HEK293 (cell line): ENCODE measurements at regions not wholly inside any gene's neighbourhood (a gene's known extent, or its start where the extent isn't known, plus 50 kb on each side); places are given as distances from the start of the nearest gene placed in this dataset.

Source experiments
- CTCF ChIA-PET: fragments of 350-600 bp; formaldehyde crosslinking; extraction: SDS; loops from one replicate; lab custom pipeline; 2021; ENCODE audit warnings: antibody characterized with exemption; lab: Yijun Ruan, JAX
- POLR2A ChIA-PET: fragments of 300-600 bp; formaldehyde crosslinking; extraction: SDS; loops from one replicate; lab custom pipeline; 2020; ENCODE audit warnings: antibody characterized with exemption, inconsistent platforms; lab: Yijun Ruan, JAX
- H3K27ac ChIP-seq: fragments of 200-500 bp; sonication (Bioruptor generic); 2 replicates; pipeline ENCODE4 v1.5.1; 2014; ENCODE audit warnings: low read depth, low read length, control low read depth, inconsistent platforms; ENCODE audit errors: extremely low read depth
- H3K36me3 ChIP-seq, 2 experiments: fragments of 200-500 bp in 1 of 2; sonication (Bioruptor generic) in 1 of 2; 1 replicate in 1 of 2; 2 replicates in 1 of 2; pipeline ENCODE4 v1.5.1; 2014 to 2017; ENCODE audit warnings: inconsistent platforms in 2 of 2, low read length in 2 of 2; ENCODE audit not compliant: control insufficient read depth in 2 of 2, insufficient read depth in 1 of 2
- H3K4me1 ChIP-seq: fragments of 200-500 bp; sonication (Bioruptor generic); 2 replicates; pipeline ENCODE4 v1.5.1; 2014; ENCODE audit warnings: mild to moderate bottlenecking, low read length, inconsistent platforms; ENCODE audit not compliant: control insufficient read depth, insufficient read depth
- H3K4me3 ChIP-seq: 2 replicates; pipeline ENCODE4 v1.5.1; 2011; ENCODE audit warnings: low read depth, mild to moderate bottlenecking, control low read depth, low read length, moderate library complexity
- H3K9me3 ChIP-seq: fragments of 200-500 bp; sonication (Bioruptor generic); 2 replicates; pipeline ENCODE4 v1.5.1; 2014; ENCODE audit warnings: low read depth, low read length, inconsistent platforms; ENCODE audit not compliant: control insufficient read depth, insufficient read depth
- ATF2 ChIP-seq: fragments of 450-650 bp; formaldehyde crosslinking; IDR thresholded peaks from 2 replicates; pipeline ENCODE4 v1.5.1; 2016; ENCODE audit warnings: missing biosample characterization, missing genetic modification characterization, low read depth
- EGR2 ChIP-seq: fragments of 450-650 bp; formaldehyde crosslinking; IDR thresholded peaks from 2 replicates; pipeline ENCODE4 v1.5.1; 2016; ENCODE audit warnings: low read depth, missing biosample characterization, missing genetic modification characterization
- FEZF1 ChIP-seq: fragments of 450-650 bp; formaldehyde crosslinking; IDR thresholded peaks from 2 replicates; pipeline ENCODE4 v1.5.1; 2016; ENCODE audit warnings: missing biosample characterization, missing genetic modification characterization
- IKZF3 ChIP-seq: fragments of 450-650 bp; IDR thresholded peaks from 2 replicates; pipeline ENCODE4 v1.5.0; 2018; ENCODE audit warnings: missing biosample characterization, mild to moderate bottlenecking, missing genetic modification characterization, moderate library complexity
- KLF16 ChIP-seq: fragments of 450-650 bp; formaldehyde crosslinking; IDR thresholded peaks from 2 replicates; pipeline ENCODE4 v1.5.1; 2017; ENCODE audit warnings: missing biosample characterization, missing genetic modification characterization
- PRDM10 ChIP-seq: fragments of 450-650 bp; formaldehyde crosslinking; IDR thresholded peaks from 2 replicates; pipeline ENCODE4 v1.5.1; 2016; ENCODE audit warnings: missing biosample characterization, missing genetic modification characterization
- TCF7L2 ChIP-seq: IDR thresholded peaks from 2 replicates; pipeline ENCODE4 v1.6.1; 2011; ENCODE audit warnings: low read depth, mild to moderate bottlenecking, inconsistent platforms, low read length, moderate library complexity, borderline replicate concordance
- ZBTB17 ChIP-seq: fragments of 450-650 bp; formaldehyde crosslinking; IDR thresholded peaks from 2 replicates; pipeline ENCODE4 v1.5.1; 2016; ENCODE audit warnings: missing biosample characterization, missing genetic modification characterization
- ZBTB48 ChIP-seq: fragments of 450-650 bp; formaldehyde crosslinking; IDR thresholded peaks from 2 replicates; pipeline ENCODE4 v1.5.1; 2016; ENCODE audit warnings: missing biosample characterization, missing genetic modification characterization
- ZNF19 ChIP-seq: fragments of 450-650 bp; formaldehyde crosslinking; IDR thresholded peaks from 2 replicates; pipeline ENCODE4; 2016; ENCODE audit warnings: missing biosample characterization, missing genetic modification characterization, low read depth
- ZNF274 ChIP-seq, 2 experiments: fragments of 200-500 bp in 1 of 2; fragments of 450-650 bp in 1 of 2; sonication (Bioruptor generic) in 1 of 2; formaldehyde crosslinking in 1 of 2; IDR thresholded peaks; 2 replicates each; pipeline versions ENCODE4 v1.5.1 to v1.6.1; 2014 to 2016; ENCODE audit warnings: borderline replicate concordance in 1 of 2, inconsistent platforms in 1 of 2, low read length in 1 of 2, missing biosample characterization in 1 of 2, missing genetic modification characterization in 1 of 2
- ZNF292 ChIP-seq: fragments of 450-650 bp; formaldehyde crosslinking; IDR thresholded peaks from 2 replicates; pipeline ENCODE4 v1.5.1; 2016; ENCODE audit warnings: low read depth, missing biosample characterization, missing genetic modification characterization, borderline replicate concordance
- ZNF561 ChIP-seq: fragments of 450-650 bp; IDR thresholded peaks from 2 replicates; pipeline ENCODE4 v1.5.1; 2018; ENCODE audit warnings: missing biosample characterization, missing genetic modification characterization, borderline replicate concordance
- ZNF610 ChIP-seq: fragments of 450-650 bp; formaldehyde crosslinking; IDR thresholded peaks from 2 replicates; pipeline ENCODE4 v1.5.1; 2016; ENCODE audit warnings: missing biosample characterization, missing genetic modification characterization, borderline replicate concordance
- ZNF624 ChIP-seq: fragments of 450-650 bp; formaldehyde crosslinking; IDR thresholded peaks from 2 replicates; pipeline ENCODE4 v1.5.1; 2017; ENCODE audit warnings: missing biosample characterization, missing genetic modification characterization
- ZNF776 ChIP-seq: fragments of 450-650 bp; formaldehyde crosslinking; IDR thresholded peaks from 2 replicates; pipeline ENCODE4 v1.5.0; 2017; ENCODE audit warnings: missing biosample characterization, missing genetic modification characterization, borderline replicate concordance
- ZNF777 ChIP-seq: fragments of 450-650 bp; formaldehyde crosslinking; IDR thresholded peaks from 2 replicates; pipeline ENCODE4 v1.5.1; 2017; ENCODE audit warnings: missing biosample characterization, missing genetic modification characterization, borderline replicate concordance
- ZNF792 ChIP-seq: fragments of 450-650 bp; formaldehyde crosslinking; IDR thresholded peaks from 2 replicates; pipeline ENCODE4 v1.5.1; 2016; ENCODE audit warnings: missing biosample characterization, missing genetic modification characterization
- TF ChIP-seq, protein P1 (sequence below): fragments of 450-650 bp; formaldehyde crosslinking; IDR thresholded peaks from 2 replicates; pipeline ENCODE4 v1.5.1; 2017; ENCODE audit warnings: missing biosample characterization, missing genetic modification characterization
- TF ChIP-seq, protein P2 (sequence below): fragments of 450-650 bp; formaldehyde crosslinking; IDR thresholded peaks from 2 replicates; pipeline ENCODE4; 2016; ENCODE audit warnings: missing biosample characterization, missing genetic modification characterization
- TF ChIP-seq, protein P3 (sequence below): fragments of 450-650 bp; formaldehyde crosslinking; IDR thresholded peaks from 2 replicates; pipeline ENCODE4 v1.5.1; 2016; ENCODE audit warnings: missing biosample characterization, missing genetic modification characterization

DNA sequence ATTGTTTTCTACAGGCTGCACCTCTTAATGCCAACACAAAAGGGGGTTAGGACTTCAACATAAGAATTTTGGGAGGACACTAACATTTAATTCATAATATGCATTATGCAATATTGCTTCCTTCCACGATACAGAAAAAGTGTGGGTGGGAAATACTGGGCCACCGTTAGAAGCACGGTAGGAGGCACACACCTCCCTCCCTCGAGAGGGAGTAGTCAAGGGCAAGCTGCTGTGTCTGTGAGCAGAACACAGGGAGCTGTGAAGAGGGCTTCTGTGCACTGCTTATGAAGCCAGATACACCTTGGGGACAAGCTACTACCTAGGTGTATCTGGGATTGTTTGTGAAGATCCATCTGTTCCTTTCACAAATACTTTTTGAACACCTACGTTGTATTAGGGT is 109.3 kb upstream of the PLET1 start:
- CTCF ChIA-PET: interaction anchor here (1.1 kb wide), 1 partner anchor 89 kb away, joined by 3 read pairs; no protein-coding TSS in a partner anchor
- H3K36me3 ChIP-seq: no peaks in the 10 kb centered on the region
- no peak overlapping the region for H3K27ac ChIP-seq
- TF ChIP-seq, protein P1, sequence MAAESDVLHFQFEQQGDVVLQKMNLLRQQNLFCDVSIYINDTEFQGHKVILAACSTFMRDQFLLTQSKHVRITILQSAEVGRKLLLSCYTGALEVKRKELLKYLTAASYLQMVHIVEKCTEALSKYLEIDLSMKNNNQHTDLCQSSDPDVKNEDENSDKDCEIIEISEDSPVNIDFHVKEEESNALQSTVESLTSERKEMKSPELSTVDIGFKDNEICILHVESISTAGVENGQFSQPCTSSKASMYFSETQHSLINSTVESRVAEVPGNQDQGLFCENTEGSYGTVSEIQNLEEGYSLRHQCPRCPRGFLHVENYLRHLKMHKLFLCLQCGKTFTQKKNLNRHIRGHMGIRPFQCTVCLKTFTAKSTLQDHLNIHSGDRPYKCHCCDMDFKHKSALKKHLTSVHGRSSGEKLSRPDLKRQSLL (tag by site-specific recombination): no peak
- TF ChIP-seq IKZF3 (tag by site-specific recombination): no peak
- no peak for TF ChIP-seq PRDM10 (tag by site-specific recombination)
- TF ChIP-seq ATF2 (tag by site-specific recombination): no peak
- TF ChIP-seq EGR2 (tag by site-specific recombination): no peak
- no peak for TF ChIP-seq ZBTB17 (tag by site-specific recombination)
- no peak for TF ChIP-seq FEZF1 (tag by site-specific recombination)
- TF ChIP-seq ZNF624 (tag by site-specific recombination): no peak
- TF ChIP-seq, all 188 proteins: peak for 0
- Histone ChIP-seq H3K4me1 (no peaks in the 10 kb centered on the region), H3K4me3 (no peak overlapping the region), H3K9me3 (no peaks in the 10 kb centered on the region)
- POLR2A ChIA-PET: no interaction called here

- Histone ChIP-seq H3K27ac (no peak overlapping the region), H3K4me3 (no peak overlapping the region), H3K4me1 (no peaks in the 10 kb centered on the region), H3K9me3 (no peaks in the 10 kb centered on the region), H3K36me3 (no peaks in the 10 kb centered on the region)
- ChIA-PET CTCF (interaction anchor here (0.6 to 1.0 kb wide), 2 partner anchors 20 to 606 kb away, joined by 3 to 4 read pairs; no protein-coding TSS in a partner anchor), POLR2A (no interaction called here)
- TF ChIP-seq, protein P2, sequence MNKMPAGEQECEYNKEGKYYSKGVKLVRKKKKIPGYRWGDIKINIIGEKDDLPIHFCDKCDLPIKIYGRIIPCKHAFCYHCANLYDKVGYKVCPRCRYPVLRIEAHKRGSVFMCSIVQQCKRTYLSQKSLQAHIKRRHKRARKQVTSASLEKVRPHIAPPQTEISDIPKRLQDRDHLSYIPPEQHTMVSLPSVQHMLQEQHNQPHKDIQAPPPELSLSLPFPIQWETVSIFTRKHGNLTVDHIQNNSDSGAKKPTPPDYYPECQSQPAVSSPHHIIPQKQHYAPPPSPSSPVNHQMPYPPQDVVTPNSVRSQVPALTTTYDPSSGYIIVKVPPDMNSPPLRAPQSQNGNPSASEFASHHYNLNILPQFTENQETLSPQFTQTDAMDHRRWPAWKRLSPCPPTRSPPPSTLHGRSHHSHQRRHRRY (tag by site-specific recombination): no peak
- TF ChIP-seq ZNF610 (no peak), ZNF292 (tag by site-specific recombination) (no peak), ZNF561 (tag by site-specific recombination) (no peak), ZNF274 (IDR thresholded peaks at IDR 0.05; ENCODE audit: low read length) (no peak), ZNF274 (tag by site-specific recombination; IDR thresholded peaks at IDR 0.05; ENCODE audit: borderline replicate concordance) (no peak), KLF16 (tag by site-specific recombination) (no peak), ZNF777 (tag by site-specific recombination) (no peak), ZNF792 (tag by site-specific recombination) (no peak), ZNF19 (tag by site-specific recombination) (no peak), ZBTB48 (tag by site-specific recombination) (no peak), ZNF776 (tag by site-specific recombination) (no peak), TCF7L2 (no peak)
- TF ChIP-seq, protein P3, sequence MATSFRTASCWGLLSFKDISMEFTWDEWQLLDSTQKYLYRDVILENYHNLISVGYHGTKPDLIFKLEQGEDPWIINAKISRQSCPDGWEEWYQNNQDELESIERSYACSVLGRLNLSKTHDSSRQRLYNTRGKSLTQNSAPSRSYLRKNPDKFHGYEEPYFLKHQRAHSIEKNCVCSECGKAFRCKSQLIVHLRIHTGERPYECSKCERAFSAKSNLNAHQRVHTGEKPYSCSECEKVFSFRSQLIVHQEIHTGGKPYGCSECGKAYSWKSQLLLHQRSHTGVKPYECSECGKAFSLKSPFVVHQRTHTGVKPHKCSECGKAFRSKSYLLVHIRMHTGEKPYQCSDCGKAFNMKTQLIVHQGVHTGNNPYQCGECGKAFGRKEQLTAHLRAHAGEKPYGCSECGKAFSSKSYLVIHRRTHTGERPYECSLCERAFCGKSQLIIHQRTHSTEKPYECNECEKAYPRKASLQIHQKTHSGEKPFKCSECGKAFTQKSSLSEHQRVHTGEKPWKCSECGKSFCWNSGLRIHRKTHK: no peak
Observed at GRCh38 chr11:112374486-112375140, 114.0 kb upstream of the PLET1 start.
